HG02623 (cell line): ENCODE measurements at regions not wholly inside any gene's neighbourhood (a gene's known extent, or its start where the extent isn't known, plus 50 kb on each side); places are given as distances from the start of the nearest gene placed in this dataset.
"Not testable (repeated sequence)": the region's sequence is repeated elsewhere in the genome, so short reads cannot be mapped to it uniquely, and the experiment has no call there.

Experiments used
- ATAC-seq: cut with Tn5 transposase; IDR thresholded peaks from one replicate; pipeline ENCODE4 v1.9.1; 2021; ENCODE audit warnings: moderate library complexity; ENCODE audit not compliant: unreplicated experiment

DNA sequence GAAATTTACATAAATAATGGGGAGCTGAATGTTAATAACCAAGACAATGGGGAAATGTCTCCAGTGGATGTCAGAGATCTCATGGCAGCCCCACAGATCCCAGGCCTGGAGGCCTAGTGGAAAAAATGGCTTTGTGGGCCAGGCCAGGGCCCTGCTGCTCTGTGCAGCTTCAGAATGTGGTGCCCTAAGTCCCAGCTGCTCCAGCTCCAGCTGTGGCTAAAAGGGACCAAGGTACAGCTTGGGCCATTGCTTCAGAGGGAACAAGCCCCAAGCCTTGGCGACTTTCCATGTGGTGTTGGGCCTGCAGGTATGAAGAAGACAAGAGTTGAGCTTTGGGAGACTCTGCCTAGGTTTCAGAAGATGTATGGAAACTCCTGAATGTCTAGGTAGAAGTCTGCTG lies 658.2 kb downstream of the NUP35 start:
- ATAC-seq: no peak

DNA sequence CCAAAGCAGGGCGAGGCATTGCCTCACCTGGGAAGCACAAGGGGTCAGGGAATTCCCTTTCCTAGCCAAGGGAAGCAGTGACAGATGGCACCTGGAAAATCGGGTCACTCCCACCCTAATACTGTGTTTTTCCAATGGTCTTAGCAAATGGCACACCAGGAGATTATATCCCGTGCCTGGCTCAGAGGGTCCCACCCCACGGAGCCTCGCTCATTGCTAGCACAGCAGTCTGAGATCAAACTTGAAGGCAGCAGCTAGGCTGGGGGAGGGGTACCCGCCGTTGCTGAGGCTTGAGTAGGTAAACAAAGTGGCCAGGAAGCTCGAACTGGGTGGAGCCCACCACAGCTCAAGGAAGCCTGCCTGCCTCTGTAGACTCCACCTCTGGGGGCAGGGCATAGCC lies 664.6 kb downstream of the NUP35 start:
- not testable (repeated sequence) for ATAC-seq

GRCh38 chr2:183792165-183792924 lies 668.1 kb downstream of the NUP35 start:
- not testable (repeated sequence) for ATAC-seq

DNA sequence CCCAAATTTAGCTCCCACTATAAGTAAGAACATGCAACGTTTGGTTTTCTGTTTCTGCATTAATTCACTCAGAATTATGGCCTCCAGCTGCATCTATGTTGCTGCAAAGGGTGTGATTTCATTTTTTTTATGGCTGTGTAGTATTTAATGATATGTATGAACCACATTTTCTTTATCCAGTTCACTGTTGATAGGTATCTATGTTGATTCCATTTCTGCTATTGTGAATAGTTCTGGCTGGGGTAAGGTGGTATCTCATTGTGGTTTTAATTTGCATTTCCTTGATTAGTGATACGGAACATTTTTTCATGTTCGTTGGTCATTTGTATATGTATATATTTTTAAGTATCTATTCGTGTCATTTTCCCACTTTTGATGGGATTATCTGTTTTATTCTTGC lies 674.3 kb downstream of the NUP35 start:
- ATAC-seq: no peak

- no peak for ATAC-seq
These were observed 675.5 kb downstream of the NUP35 start for GRCh38 chr2:183799761-183800160.

GRCh38 chr2:183803596-183803995 lies 679.4 kb downstream of the NUP35 start:
- ATAC-seq: no peak

GRCh38 chr2:183807870-183808269 lies 683.6 kb downstream of the NUP35 start:
- no peak for ATAC-seq

GRCh38 chr2:183809404-183809803 lies 685.2 kb downstream of the NUP35 start:
- no peak for ATAC-seq

DNA sequence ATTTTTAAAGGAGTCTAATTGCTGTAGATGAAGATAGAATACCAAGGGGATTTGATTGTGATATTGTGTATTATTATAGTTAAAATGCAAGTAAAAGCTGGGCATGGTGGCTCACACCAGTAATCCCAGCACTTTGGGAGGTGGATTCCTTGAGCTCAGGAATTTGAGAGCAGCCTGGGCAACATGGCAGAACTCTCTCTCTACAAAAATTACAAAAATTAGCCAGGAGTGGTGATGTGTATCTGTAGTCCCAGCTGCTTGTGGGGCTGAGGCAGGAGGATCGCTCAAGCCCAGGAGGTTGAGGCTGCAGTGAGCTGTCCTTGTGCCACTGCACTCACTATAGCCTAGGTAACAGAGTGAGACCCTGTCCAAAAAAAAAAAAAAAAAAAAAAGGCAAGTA lies 687.0 kb downstream of the NUP35 start:
- no peak for ATAC-seq

DNA sequence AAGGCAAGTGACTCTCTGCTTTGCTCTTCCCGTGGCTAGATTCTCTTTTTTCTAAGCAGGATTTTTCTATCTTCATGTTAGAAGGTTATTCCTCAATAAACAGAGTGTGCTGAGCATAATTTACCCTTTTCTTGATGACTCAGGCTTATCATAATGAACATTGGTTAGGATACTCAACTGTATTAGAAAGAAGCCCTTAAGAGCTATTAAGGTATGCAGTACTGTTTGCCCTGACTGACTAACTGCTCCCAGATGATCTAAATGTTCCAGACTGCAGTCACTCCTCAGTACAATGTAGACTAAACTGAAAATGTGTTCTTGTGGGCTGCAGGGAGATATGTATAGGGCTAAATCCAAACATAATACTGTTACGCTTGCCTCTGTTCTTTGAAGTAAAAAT lies 687.8 kb downstream of the NUP35 start:
- ATAC-seq: no peak

DNA sequence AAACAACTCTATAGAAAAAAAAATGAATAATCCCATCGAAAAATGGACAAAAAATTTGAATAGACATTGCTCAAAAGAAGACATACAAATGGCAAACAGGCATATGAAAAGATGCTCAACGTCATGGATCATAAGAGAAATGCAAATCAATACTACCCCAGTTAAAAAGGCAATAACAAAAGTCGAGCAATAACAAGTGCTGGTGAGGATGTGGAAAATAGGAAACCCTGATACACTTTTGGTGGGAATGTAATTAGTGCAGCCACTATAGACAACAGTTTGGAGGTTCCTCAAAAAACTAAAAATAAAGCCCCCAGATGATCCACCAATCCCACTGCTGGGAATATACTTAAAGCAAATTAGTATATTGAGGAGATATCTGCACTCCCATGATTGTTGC lies 701.5 kb downstream of the NUP35 start:
- no peak for ATAC-seq

DNA sequence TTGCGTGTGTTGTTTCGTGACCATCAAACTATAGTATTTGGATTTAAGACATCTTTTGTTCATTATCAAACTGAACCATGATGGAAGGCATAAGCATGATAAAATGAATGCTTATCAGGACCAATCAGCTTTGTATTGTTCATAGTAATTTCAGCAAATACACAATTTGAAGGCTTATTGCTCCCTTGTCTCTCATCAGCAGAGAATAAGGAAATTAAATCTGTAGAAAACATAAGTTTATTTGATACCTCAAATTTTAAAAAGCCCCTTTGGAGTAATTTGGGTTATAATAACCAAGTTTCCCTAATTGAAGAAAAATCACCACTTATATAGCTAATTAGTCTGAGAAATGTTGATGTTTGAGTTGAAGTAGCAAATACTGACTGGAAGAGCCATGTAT lies 705.7 kb downstream of the NUP35 start:
- no peak for ATAC-seq

- no peak for ATAC-seq
These were observed 712.9 kb downstream of the NUP35 start for GRCh38 chr2:183837157-183837556.

GRCh38 chr2:183838295-183838694 lies 714.1 kb downstream of the NUP35 start:
- no peak for ATAC-seq

- ATAC-seq: no peak
These were observed 715.9 kb downstream of the NUP35 start for GRCh38 chr2:183840061-183840584.

DNA sequence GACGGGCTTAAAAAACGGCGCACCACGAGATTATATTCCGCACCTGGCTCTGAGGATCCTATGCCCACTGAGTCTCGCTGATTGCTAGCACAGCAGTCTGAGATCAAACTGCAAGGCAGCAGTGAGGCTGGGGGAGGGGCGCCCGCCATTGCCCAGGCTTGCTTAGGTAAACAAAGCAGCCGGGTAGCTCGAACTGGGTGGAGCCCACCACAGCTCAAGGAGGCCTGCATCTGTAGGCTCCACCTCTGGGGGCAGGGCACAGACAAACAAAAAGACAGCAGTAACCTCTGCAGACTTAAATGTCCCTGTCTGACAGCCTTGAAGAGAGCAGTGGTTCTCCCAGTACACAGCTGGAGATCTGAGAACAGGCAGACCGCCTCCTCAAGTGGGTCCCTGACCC lies 725.6 kb downstream of the NUP35 start:
- ATAC-seq: not testable (repeated sequence)

- ATAC-seq: no peak
These were observed 734.9 kb downstream of the NUP35 start for GRCh38 chr2:183859129-183859528.

- ATAC-seq: no peak
These were observed 731.7 kb upstream of the ZNF804A start for GRCh38 chr2:183866666-183867065.

- ATAC-seq: no peak
These were observed 731.1 kb upstream of the ZNF804A start for GRCh38 chr2:183867206-183867605.

DNA sequence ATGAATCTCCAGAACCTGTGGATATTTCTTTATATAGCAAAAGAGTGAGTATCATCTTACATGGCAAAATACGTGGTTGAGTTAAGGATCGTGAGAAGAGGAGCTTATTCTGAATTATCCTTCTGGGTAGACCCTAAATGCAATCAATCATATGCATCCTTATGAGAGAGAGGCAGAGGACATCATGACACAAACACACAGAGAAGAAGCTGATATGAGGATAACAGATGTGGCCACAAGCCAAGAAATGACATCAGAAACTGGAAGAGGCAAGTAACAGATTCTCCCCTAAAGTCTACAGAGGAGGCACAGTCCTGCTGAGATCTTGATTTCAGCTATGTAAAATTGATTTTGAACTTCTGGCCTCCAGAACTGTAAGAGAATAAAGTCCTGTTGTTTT lies 730.2 kb upstream of the ZNF804A start:
- no peak for ATAC-seq

GRCh38 chr2:183868707-183869106 lies 729.6 kb upstream of the ZNF804A start:
- no peak for ATAC-seq

GRCh38 chr2:183872131-183872530 lies 726.2 kb upstream of the ZNF804A start:
- no peak for ATAC-seq

DNA sequence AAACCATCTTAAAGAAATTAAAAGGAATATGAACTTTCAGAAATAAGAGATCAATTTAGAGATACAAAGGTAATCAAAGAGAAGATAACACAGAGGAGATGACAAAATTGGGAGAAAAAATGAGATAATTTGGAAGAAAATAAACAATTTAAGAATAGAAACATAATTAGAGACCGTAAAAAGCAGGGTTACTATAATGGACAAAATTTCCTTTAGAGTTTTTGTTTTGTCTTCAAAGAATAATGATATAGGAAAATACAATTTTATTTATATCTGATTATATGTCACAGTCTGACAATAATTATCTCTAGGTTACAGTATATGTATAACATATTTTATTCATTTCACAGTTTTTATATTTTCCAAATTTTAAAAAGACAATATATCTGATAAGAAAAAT lies 716.4 kb upstream of the ZNF804A start:
- ATAC-seq: no peak
